DND-41 (cell line): ENCODE measurements at regions not wholly inside any gene's neighbourhood (a gene's known extent, or its start where the extent isn't known, plus 50 kb on each side); places are given as distances from the start of the nearest gene placed in this dataset.
A peak's percentile ranks its signal among the peaks of the same experiment; 100 is the strongest.

Source experiments
- ATAC-seq: fragments of 200-7000 bp; cut with Tn5 transposase; 3 replicates; pipeline ENCODE4 v1.9.1; 2021; ENCODE audit warnings: low read depth; ENCODE audit not compliant: insufficient read depth
- DNase-seq: peaks from one replicate; pipeline ENCODE4 v3.0.0-alpha.2; 2020
- H2AFZ ChIP-seq: 2 replicates; pipeline ENCODE4 v1.6.0; 2012; ENCODE audit warnings: low read depth, low read length
- H3K27ac ChIP-seq: 2 replicates; pipeline ENCODE4 v1.5.1; 2012; ENCODE audit warnings: low read length, inconsistent platforms
- H3K27me3 ChIP-seq: fragments of 200-600 bp; sonication (generic); 2 replicates; pipeline ENCODE4 v1.6.0; 2012; ENCODE audit warnings: low read length, mild to moderate bottlenecking, inconsistent platforms; ENCODE audit not compliant: insufficient read depth, poor library complexity
- H3K36me3 ChIP-seq: 2 replicates; pipeline ENCODE4 v1.5.1; 2012; ENCODE audit warnings: low read length, inconsistent platforms; ENCODE audit not compliant: insufficient read depth
- H3K4me1 ChIP-seq: 2 replicates; pipeline ENCODE4 v1.5.1; 2012; ENCODE audit warnings: mild to moderate bottlenecking, low read length; ENCODE audit not compliant: insufficient read depth
- H3K4me2 ChIP-seq: 2 replicates; pipeline ENCODE4 v1.6.0; 2012; ENCODE audit warnings: mild to moderate bottlenecking, moderate library complexity, low read length, inconsistent platforms; ENCODE audit not compliant: insufficient read depth
- H3K4me3 ChIP-seq, 2 experiments: fragments of 200-600 bp in 1 of 2; shearing (Covaris generic) in 1 of 2; 2 replicates each; pipeline ENCODE4 v1.5.1; 2012 to 2016; ENCODE audit warnings: inconsistent platforms in 2 of 2, low read length in 2 of 2, mild to moderate bottlenecking in 2 of 2, low read depth in 1 of 2, moderate library complexity in 1 of 2
- H3K79me2 ChIP-seq: 2 replicates; pipeline ENCODE4 v1.6.0; 2012; ENCODE audit warnings: low read length, inconsistent platforms; ENCODE audit not compliant: insufficient read depth
- H3K9ac ChIP-seq: 2 replicates; pipeline ENCODE4 v1.6.0; 2012; ENCODE audit warnings: low read depth, mild to moderate bottlenecking, inconsistent platforms, low read length, moderate library complexity
- H3K9me3 ChIP-seq: 2 replicates; pipeline ENCODE4 v1.5.1; 2012; ENCODE audit warnings: low read length, moderate library complexity, mild to moderate bottlenecking, inconsistent platforms; ENCODE audit not compliant: insufficient read depth, severe bottlenecking
- H4K20me1 ChIP-seq: 2 replicates; pipeline ENCODE4 v1.6.0; 2012; ENCODE audit warnings: low read length; ENCODE audit not compliant: insufficient read depth
- CTCF ChIP-seq: IDR thresholded peaks from 2 replicates; pipeline ENCODE4 v1.5.1; 2012; ENCODE audit warnings: borderline replicate concordance, low read length, moderate library complexity, mild to moderate bottlenecking; ENCODE audit not compliant: poor library complexity, severe bottlenecking; ENCODE audit errors: extremely low read depth
- EZH2 ChIP-seq: IDR thresholded peaks from 3 replicates; pipeline ENCODE4 v1.6.1; 2012; ENCODE audit warnings: borderline replicate concordance, low read depth, mild to moderate bottlenecking, moderate library complexity, low read length, inconsistent platforms; ENCODE audit not compliant: severe bottlenecking

DNA sequence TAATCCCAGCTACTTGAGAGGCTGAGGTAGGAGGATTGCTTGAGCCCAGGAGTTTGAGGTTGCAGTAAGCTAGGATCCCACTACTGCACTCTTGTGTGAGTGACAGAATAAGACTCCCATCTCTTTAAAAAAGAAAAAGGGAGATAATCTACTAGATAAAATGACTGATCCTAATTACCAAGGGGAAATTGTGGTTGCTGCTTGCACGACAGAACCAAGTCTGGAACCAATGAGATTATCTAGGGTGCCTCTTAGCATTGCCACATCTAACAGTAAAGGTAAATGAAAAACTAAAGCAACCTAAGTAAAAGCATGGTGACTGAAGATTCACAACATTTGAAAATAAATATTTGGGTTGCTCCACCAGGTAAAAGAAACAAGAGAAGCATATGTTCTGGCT lies 185.1 kb downstream of the PDHA2 start:
- Histone ChIP-seq H4K20me1 (no peaks in the 10 kb centered on the region), H3K27me3 (no peaks in the 10 kb centered on the region)

GRCh38 chr4:96035727-96036126 lies 195.8 kb downstream of the PDHA2 start:
- Histone ChIP-seq H3K4me1 (no peaks in the 10 kb centered on the region), H4K20me1 (no peaks in the 10 kb centered on the region), H3K9ac (no peak overlapping the region), H3K27me3 (no peaks in the 10 kb centered on the region), H2AFZ (no peak overlapping the region), H3K9me3 (no peaks in the 10 kb centered on the region), H3K36me3 (no peaks in the 10 kb centered on the region), H3K27ac (no peak overlapping the region), H3K79me2 (no peaks in the 10 kb centered on the region), H3K4me2 (no peak overlapping the region), H3K4me3 (no peak overlapping the region)
- peak; percentile 42 for TF ChIP-seq CTCF
- no peak for TF ChIP-seq EZH2
- DNase-seq: no peak
- ATAC-seq: no peak

More for the DNA sequence above, 185.1 kb downstream of the PDHA2 start:
- Histone ChIP-seq H3K9me3 (no peaks in the 10 kb centered on the region), H3K4me2 (no peak overlapping the region), H3K4me3 (no peak overlapping the region), H3K79me2 (no peaks in the 10 kb centered on the region), H3K36me3 (no peaks in the 10 kb centered on the region), H2AFZ (no peak overlapping the region), H3K9ac (no peak overlapping the region), H3K27ac (no peak overlapping the region; the same call in 1 of the 2 replicates), H3K4me1 (peaks cover 9% of the 10 kb centered on the region)
- ATAC-seq (peak; percentile 89), DNase-seq (peak; percentile 40)
- TF ChIP-seq CTCF (no peak), EZH2 (no peak)

GRCh38 chr4:96036781-96037180 lies 196.9 kb downstream of the PDHA2 start:
- no peak for ATAC-seq
- no peak for DNase-seq
- TF ChIP-seq CTCF (no peak), EZH2 (no peak)

GRCh38 chr4:96037705-96038104 lies 197.8 kb downstream of the PDHA2 start:
- H3K27ac ChIP-seq: no peak overlapping the region
- ATAC-seq (no peak), DNase-seq (no peak)
- no peak overlapping the region for H2AFZ ChIP-seq
- TF ChIP-seq CTCF (no peak), EZH2 (no peak)
- no peaks in the 10 kb centered on the region for H3K4me1 ChIP-seq
- no peak overlapping the region for H3K4me2 ChIP-seq
- H3K79me2 ChIP-seq: no peaks in the 10 kb centered on the region
- no peaks in the 10 kb centered on the region for H3K9me3 ChIP-seq
- no peaks in the 10 kb centered on the region for H4K20me1 ChIP-seq
- no peak overlapping the region for H3K4me3 ChIP-seq
- H3K36me3 ChIP-seq: no peaks in the 10 kb centered on the region
- H3K9ac ChIP-seq: no peak overlapping the region
- H3K27me3 ChIP-seq: no peaks in the 10 kb centered on the region

More at GRCh38 chr4:96036781-96037180, 196.9 kb downstream of the PDHA2 start:
- Histone ChIP-seq H2AFZ (no peak overlapping the region), H3K79me2 (no peaks in the 10 kb centered on the region), H3K27ac (no peak overlapping the region), H3K4me3 (no peak overlapping the region), H3K4me1 (no peaks in the 10 kb centered on the region), H3K36me3 (no peaks in the 10 kb centered on the region), H3K27me3 (no peaks in the 10 kb centered on the region), H3K4me2 (no peak overlapping the region), H4K20me1 (no peaks in the 10 kb centered on the region), H3K9ac (no peak overlapping the region), H3K9me3 (no peaks in the 10 kb centered on the region)
